Astrocyte of the cerebellum (primary cell): ENCODE measurements at regions not wholly inside any gene's neighbourhood (a gene's known extent, or its start where the extent isn't known, plus 50 kb on each side); places are given as distances from the start of the nearest gene placed in this dataset.

ENCODE experiments used
- DNase-seq: peaks from one replicate; pipeline ENCODE4 v3.0.0-alpha.2; 2011; ENCODE audit warnings: low read depth
- H3K4me3 ChIP-seq: 2 replicates; pipeline ENCODE4 v1.5.1; 2011; ENCODE audit warnings: mild to moderate bottlenecking, low read depth, low read length, moderate library complexity
- in situ Hi-C: cut with HindIII; loops from 2 replicates; pipeline ENCODE4 v1.10.0; 2017; ENCODE audit warnings: low sequenced_read_pairs
- TF ChIP-seq, protein P1 (sequence below): IDR thresholded peaks from 2 replicates; pipeline ENCODE4 v1.5.1; 2012; ENCODE audit warnings: low read length, low read depth, moderate library complexity, mild to moderate bottlenecking; ENCODE audit errors: missing control alignments

DNA sequence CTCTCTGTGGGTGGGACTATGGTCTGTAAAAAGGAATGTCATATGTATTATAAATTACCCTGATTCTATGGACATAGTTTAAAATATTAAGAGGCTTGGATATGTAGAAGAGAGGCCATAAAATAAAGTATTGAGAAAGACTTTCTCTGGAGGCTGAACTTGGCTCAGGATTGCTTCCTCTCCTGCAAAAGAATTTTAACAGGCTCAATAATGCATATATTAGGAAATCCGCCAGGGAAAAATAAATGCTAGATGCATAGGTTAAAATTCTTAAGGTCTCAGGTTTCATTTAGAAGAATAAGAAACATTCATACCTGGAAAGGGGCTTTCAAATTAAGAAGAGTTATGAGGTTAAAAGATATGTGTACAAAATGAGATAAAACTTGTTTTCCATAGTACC, 424.3 kb downstream of the ARAP2 start:
- TF ChIP-seq, protein P1, sequence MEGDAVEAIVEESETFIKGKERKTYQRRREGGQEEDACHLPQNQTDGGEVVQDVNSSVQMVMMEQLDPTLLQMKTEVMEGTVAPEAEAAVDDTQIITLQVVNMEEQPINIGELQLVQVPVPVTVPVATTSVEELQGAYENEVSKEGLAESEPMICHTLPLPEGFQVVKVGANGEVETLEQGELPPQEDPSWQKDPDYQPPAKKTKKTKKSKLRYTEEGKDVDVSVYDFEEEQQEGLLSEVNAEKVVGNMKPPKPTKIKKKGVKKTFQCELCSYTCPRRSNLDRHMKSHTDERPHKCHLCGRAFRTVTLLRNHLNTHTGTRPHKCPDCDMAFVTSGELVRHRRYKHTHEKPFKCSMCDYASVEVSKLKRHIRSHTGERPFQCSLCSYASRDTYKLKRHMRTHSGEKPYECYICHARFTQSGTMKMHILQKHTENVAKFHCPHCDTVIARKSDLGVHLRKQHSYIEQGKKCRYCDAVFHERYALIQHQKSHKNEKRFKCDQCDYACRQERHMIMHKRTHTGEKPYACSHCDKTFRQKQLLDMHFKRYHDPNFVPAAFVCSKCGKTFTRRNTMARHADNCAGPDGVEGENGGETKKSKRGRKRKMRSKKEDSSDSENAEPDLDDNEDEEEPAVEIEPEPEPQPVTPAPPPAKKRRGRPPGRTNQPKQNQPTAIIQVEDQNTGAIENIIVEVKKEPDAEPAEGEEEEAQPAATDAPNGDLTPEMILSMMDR = no peak
- H3K4me3 ChIP-seq = no peak overlapping the region
- DNase-seq = no peak
- in situ Hi-C loops = no loop called here

DNA sequence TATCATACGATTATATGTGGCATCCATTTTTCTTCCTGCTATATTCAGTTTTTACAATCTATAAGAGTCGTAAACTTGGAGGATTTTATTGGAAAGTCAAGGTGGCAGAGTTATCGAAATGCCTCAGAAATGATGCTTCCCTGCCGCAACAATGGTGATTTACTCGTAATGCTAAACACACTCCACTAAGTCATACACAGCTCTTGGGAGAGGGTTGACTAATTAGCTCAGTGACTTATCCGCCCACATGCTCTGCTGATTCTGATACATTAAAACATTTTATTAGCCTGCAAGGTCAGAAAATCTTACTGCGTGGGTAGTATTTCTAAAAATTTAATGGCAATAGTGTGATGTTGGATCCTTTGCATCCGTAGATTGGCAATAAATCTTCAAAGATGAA, 420.1 kb downstream of the ARAP2 start:
- in situ Hi-C loops = no loop called here
- TF ChIP-seq, protein P1 = no peak
- no peak overlapping the region for H3K4me3 ChIP-seq
- no peak for DNase-seq

DNA sequence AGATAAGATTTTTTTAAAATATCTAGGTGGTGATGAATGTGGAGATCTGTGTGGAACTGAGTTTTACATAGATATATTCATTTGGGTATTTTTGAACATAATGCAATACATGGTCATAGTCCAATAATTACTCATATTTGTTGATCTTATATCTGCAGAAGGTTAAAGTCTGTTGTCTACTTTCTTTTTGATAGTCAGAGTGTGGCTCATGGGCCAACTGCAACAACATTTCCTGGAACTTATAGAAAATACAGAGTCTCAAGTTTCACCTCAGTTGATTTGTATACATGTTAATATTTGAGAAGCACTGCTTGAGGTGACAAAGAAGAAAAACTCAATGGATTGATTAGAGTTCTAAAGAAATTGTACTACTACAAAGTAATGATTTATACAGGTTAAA, 408.4 kb downstream of the ARAP2 start:
- TF ChIP-seq, protein P1 = no peak
- no peak overlapping the region for H3K4me3 ChIP-seq
- in situ Hi-C loops = no loop called here
- DNase-seq = no peak

DNA sequence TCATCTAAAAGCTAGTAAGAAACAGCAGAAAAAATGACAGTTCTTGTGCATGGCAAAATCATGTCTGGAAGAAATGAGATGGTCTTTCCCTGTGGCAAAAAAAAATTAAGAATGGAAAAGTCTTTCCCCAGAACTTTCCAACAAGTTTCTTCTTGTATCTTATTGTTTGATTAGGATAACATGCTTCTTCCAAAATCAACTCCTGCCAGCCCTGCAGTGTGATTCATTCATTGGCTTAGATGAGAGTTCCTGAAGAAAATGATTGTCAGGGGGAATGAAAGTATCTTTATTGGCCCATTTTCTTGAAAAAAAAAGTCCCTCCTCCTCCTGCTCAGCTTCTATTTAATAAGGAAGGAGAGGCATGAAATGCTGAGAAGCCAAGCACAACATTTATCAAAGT, 407.7 kb downstream of the ARAP2 start:
- no peak overlapping the region for H3K4me3 ChIP-seq
- in situ Hi-C loops = no loop called here
- DNase-seq = no peak
- TF ChIP-seq, protein P1 = no peak

DNA sequence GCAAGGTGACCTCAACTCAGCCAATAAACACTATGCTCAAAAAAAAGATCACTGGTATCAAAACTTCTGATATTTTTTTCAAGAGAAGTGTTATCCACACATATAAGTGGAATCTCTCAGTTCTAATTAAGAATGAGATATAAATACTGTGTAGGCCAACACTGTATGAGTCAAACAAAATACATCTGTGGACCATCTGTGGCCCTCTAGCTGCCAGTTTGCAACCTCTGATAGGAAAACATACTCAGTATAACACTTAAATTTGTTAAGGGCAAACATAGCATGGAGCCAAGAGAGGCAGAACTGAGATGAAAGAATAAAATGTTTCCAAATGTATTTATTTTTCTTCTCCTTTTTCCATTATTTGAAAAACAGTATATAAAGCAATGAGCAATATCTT, 377.3 kb downstream of the ARAP2 start:
- no peak overlapping the region for H3K4me3 ChIP-seq
- no peak for DNase-seq
- in situ Hi-C loops = no loop called here
- TF ChIP-seq, protein P1 = no peak

DNA sequence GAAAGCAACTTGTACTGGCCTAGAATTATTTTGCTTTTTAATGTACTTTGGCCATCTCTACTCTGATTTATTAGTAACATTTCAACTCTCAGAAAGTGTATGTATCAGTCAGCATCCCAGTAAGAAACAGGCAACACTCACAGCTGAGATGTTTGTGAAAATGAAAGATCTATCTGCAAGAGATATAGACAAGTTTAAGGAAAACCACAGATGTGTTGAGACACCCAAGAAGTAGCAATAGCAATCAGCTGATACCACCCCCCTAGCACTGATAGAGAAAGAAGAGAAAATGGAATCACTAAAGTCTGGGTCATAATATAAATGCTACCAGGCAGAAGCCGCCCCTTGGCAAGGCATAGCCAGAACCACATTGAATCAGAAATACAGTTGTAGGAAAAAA, 372.0 kb downstream of the ARAP2 start:
- H3K4me3 ChIP-seq = no peak overlapping the region
- TF ChIP-seq, protein P1 = no peak
- in situ Hi-C loops = no loop called here
- no peak for DNase-seq

DNA sequence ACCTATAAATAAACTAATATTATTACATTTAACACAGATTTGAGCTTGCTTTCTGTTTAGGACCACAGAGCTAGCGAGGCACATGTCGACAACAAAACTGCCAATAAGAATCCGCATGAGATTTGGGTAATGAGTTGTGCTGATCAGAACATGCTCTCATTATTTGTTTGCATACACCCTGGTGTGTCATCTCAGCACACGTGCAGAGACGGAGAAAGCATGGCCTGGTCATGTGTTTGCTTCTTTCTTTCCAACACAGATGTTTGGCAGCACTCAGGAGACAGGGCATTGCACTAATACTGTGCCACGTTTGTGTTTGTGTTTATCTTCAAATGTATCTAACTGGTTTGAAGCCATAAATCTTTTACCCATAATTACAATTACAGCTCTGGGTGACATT, 364.8 kb downstream of the ARAP2 start:
- DNase-seq = no peak

More for the DNA sequence above, 364.8 kb downstream of the ARAP2 start:
- in situ Hi-C loops = no loop called here
- TF ChIP-seq, protein P1 = no peak
- no peak overlapping the region for H3K4me3 ChIP-seq
